ENCODE measurements at regions not wholly inside any gene's neighbourhood (a gene's known extent, or its start where the extent isn't known, plus 50 kb on each side); places are given as distances from the start of the nearest gene placed in this dataset.

DNA sequence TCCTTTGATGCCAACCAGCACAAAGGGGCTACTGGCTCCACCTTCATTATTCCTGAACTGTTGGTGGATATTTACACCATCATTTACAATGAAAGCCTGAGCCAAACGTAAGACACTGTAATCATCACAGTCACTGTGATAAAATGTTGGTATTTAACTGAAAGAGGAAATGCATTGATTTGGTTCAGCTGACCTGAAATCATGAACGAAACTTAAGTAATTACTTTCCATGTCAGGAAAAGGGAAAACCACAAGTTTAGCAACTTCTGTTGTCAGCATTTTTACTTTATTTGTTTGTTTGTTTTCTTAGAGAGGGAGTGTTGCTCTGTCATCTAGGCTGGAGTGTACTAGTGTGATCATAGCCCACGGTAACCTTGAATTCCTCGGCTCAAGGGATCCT, 247.8 kb upstream of the FAM47A start:
- DNase-seq (ENCODE audit: extremely low read depth, low read depth): no peak
- TF ChIP-seq, protein P1, sequence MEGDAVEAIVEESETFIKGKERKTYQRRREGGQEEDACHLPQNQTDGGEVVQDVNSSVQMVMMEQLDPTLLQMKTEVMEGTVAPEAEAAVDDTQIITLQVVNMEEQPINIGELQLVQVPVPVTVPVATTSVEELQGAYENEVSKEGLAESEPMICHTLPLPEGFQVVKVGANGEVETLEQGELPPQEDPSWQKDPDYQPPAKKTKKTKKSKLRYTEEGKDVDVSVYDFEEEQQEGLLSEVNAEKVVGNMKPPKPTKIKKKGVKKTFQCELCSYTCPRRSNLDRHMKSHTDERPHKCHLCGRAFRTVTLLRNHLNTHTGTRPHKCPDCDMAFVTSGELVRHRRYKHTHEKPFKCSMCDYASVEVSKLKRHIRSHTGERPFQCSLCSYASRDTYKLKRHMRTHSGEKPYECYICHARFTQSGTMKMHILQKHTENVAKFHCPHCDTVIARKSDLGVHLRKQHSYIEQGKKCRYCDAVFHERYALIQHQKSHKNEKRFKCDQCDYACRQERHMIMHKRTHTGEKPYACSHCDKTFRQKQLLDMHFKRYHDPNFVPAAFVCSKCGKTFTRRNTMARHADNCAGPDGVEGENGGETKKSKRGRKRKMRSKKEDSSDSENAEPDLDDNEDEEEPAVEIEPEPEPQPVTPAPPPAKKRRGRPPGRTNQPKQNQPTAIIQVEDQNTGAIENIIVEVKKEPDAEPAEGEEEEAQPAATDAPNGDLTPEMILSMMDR (IDR thresholded peaks at IDR 0.05; ENCODE audit: low read depth, low read length, missing control alignments): no peak
- H3K4me3 ChIP-seq (replicated peaks; ENCODE audit: low read depth, low read length): no peak overlapping the region

DNA sequence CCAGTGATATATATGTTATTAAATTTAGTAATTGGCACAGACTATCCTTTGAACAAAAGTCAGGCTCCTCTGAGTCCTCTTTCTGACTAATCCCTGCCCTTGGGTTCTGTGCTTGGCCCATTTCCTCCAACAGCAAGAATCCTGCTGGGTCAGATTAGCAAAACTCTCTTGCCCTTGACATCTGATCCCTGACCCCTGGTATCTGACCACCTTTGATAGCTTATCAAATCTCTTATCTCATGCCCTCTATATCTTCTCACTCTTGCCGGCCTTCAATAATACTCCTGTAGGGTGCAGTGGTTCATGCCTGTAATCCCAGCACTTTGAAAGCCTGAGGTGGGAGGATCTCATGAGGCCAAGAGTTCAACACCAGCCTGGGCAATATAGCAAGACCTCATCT, 245.5 kb upstream of the FAM47A start:
- DNase-seq (ENCODE audit: extremely low read depth, low read depth): no peak
- H3K4me3 ChIP-seq (replicated peaks; ENCODE audit: low read depth, low read length): no peak overlapping the region
- TF ChIP-seq, protein P1 (IDR thresholded peaks at IDR 0.05; ENCODE audit: low read depth, low read length, missing control alignments): no peak

DNA sequence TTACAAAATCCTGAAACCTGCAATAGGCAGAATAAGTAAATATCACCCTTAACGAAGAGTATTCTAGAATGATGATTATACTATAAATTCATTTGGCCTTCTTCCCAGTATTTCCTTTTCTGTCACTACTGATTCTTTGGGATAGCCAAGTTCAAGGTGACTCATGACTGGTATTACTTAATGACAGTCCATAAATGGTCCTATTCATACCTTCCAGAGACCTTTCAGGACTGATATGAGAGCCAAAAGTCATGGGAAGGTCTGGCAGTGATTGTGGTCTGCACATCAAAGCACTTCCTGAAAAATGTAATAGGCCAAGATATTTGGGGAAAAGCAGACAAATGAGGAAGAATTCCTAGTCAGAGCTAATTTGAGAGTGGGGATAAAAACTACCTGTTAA, 239.6 kb upstream of the FAM47A start:
- TF ChIP-seq, protein P1 (IDR thresholded peaks at IDR 0.05; ENCODE audit: low read depth, low read length, missing control alignments): no peak
- no peak overlapping the region for H3K4me3 ChIP-seq (replicated peaks; ENCODE audit: low read depth, low read length)
- no peak for DNase-seq (ENCODE audit: extremely low read depth, low read depth)

DNA sequence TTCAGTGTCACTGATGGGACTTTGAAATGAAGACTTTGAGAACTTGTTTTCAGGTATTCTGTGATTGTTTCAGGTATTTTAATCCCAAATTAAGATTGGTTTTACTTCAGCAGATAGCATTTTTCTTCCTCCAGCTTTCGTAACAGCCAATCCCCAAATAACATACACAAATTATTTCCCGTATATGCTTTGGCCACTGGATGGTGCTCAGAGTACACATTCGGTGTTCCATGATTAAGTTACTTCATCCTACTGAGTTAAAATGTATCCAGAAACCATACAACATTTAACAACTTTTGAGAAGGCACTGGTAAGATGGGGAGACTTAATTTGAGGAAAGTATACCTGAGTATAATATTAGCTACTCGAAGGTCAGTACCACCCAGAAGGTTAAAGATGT, 233.4 kb upstream of the FAM47A start:
- TF ChIP-seq, protein P1 (IDR thresholded peaks at IDR 0.05; ENCODE audit: low read depth, low read length, missing control alignments): no peak
- no peak for DNase-seq (ENCODE audit: extremely low read depth, low read depth)
- H3K4me3 ChIP-seq (replicated peaks; ENCODE audit: low read depth, low read length): no peak overlapping the region

DNA sequence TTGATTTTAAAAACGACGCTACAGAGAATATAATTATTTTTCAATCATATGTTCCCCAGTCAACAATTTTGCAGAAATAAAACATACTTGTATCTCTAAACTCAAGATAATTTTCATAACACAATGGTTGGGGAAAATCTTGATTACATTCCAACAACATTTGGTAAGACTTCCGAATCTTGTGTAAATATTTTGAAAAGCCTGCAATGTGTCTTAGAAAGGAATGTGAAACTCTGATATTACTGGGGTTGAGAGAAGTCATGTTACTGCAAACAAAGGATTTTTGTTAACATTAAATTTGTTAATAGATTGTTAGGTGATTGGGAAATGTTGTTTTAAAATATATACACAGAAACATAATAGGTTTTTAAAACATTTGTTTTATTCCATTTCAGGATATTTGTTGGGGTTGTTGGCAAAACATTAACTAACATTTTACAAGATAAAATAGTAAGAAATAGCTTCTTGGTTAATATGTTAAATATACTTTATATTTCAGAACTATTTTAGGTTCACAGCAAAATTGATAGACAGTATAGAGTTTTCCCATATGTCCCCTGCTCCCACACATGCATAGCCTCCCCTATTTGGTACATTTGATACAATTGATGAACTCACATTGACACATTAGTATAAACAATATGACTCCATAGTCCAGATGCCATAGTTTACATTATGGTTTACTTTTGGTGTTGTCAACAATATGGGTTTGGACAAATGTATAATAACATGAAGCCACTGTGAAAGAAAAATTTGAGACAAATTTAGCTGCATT, 218.6 kb upstream of the FAM47A start:
- TF ChIP-seq, protein P1 (IDR thresholded peaks at IDR 0.05; ENCODE audit: low read depth, low read length, missing control alignments): no peak
- no peak for DNase-seq (ENCODE audit: extremely low read depth, low read depth)
- no peak overlapping the region for H3K4me3 ChIP-seq (replicated peaks; ENCODE audit: low read depth, low read length)

DNA sequence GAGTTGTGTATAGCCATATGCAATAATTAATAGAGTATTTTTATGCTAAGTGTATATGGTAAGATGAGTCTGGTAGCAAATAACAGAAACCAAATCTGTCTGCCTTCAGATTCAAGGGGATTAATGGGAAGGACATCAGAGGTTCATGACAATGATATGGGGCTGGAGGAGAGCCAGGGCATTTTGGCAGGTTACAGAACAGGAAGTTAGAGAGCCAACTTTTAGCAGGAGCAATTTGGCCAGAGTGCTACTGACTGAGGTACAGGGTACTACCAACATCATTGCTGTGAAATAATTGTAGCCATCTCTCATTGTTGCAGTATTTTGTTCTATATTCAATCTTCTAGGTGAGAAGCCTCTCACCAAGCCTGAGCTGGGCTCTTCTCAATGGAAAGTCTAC, 210.9 kb upstream of the FAM47A start:
- TF ChIP-seq, protein P1 (IDR thresholded peaks at IDR 0.05; ENCODE audit: low read depth, low read length, missing control alignments): no peak
- no peak for DNase-seq (ENCODE audit: extremely low read depth, low read depth)
- no peak overlapping the region for H3K4me3 ChIP-seq (replicated peaks; ENCODE audit: low read depth, low read length)

DNA sequence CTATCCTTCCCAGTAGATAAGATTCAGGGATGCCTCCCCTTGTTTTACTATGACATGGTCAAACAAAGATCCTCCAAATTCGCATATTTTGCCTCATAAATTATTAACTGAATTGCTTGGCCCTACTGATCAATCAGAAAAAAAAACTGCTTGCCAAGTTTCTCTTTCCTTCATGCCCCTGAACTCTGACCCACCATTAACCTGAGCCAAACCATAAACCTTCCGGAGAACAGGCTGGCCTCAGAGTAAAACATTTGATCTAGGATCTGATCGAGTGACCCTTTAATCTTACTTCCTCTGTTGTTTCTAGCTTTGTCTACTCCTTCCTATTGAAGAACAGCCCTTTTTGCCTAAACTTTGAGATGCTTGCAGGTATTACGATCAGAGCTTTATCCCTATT, 209.7 kb upstream of the FAM47A start:
- no peak for DNase-seq (ENCODE audit: extremely low read depth, low read depth)
- TF ChIP-seq, protein P1 (IDR thresholded peaks at IDR 0.05; ENCODE audit: low read depth, low read length, missing control alignments): no peak
- no peak overlapping the region for H3K4me3 ChIP-seq (replicated peaks; ENCODE audit: low read depth, low read length)

Measured in HFF-Myc (cell line).